HEK293T (cell line): ENCODE measurements at regions not wholly inside any gene's neighbourhood (a gene's known extent, or its start where the extent isn't known, plus 50 kb on each side); places are given as distances from the start of the nearest gene placed in this dataset.

Experiments used
- ARNT ChIP-seq: fragments of 450-650 bp; IDR thresholded peaks from 2 replicates; pipeline ENCODE4 v1.6.1; 2017; ENCODE audit warnings: mild to moderate bottlenecking
- FOXK2 ChIP-seq: fragments of 450-650 bp; IDR thresholded peaks from 2 replicates; pipeline ENCODE4 v1.6.1; 2016; ENCODE audit warnings: mild to moderate bottlenecking
- FOXM1 ChIP-seq: fragments of 450-650 bp; IDR thresholded peaks from 2 replicates; pipeline ENCODE4 v1.6.1; 2017; ENCODE audit warnings: mild to moderate bottlenecking, borderline replicate concordance
- L3MBTL2 ChIP-seq: fragments of 450-650 bp; conservative IDR thresholded peaks from 2 replicates; pipeline ENCODE4 v1.6.1; 2016; ENCODE audit warnings: mild to moderate bottlenecking
- SP1 ChIP-seq: fragments of 450-650 bp; IDR thresholded peaks from 2 replicates; pipeline ENCODE4 v1.6.1; 2017
- SUZ12 ChIP-seq: fragments of 450-650 bp; IDR thresholded peaks from 2 replicates; pipeline ENCODE4 v1.6.1; 2016; ENCODE audit warnings: mild to moderate bottlenecking
- TARDBP ChIP-seq: fragments of 450-650 bp; IDR thresholded peaks from 2 replicates; pipeline ENCODE4 v1.6.1; 2016

GRCh38 chr2:107473150-107473549, 353.5 kb upstream of the RGPD4 start:
- TF ChIP-seq ARNT (no peak), SUZ12 (no peak), L3MBTL2 (no peak), FOXK2 (no peak), TARDBP (no peak), SP1 (no peak), FOXM1 (no peak)
